Stimulated activated CD8-positive, alpha-beta memory T cell treated with anti-CD3 and anti-CD28 coated beads, Interleukin-7, amount 100 ng/mL, for 24 hours (primary cell): ENCODE measurements at regions not wholly inside any gene's neighbourhood (a gene's known extent, or its start where the extent isn't known, plus 50 kb on each side); places are given as distances from the start of the nearest gene placed in this dataset.
"Not testable (repeated sequence)": the region's sequence is repeated elsewhere in the genome, so short reads cannot be mapped to it uniquely, and the experiment has no call there.

Source experiments
- DNase-seq: peaks from one replicate; pipeline ENCODE4 v3.0.0-alpha.2; 2020; ENCODE audit warnings: low read depth

DNA sequence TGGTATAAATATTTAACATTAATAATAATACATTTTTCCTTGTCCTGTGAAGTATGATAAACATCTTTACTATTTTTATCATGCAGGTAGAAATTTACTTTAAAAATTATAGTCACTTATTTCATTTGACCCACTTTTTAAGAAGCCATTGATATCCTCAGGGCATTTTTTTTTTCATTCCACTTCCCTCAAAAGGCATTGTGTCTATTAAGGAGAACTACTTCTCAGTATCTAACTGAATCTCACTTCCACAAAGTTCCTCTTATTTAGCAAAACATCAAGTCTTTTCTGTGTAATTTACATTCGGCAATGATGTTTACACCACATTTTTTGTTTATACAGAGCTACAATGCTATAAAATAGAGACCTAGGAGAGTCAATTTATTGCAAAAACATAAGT, 388.2 kb upstream of the AKR1E2 start:
- no peak for DNase-seq

DNA sequence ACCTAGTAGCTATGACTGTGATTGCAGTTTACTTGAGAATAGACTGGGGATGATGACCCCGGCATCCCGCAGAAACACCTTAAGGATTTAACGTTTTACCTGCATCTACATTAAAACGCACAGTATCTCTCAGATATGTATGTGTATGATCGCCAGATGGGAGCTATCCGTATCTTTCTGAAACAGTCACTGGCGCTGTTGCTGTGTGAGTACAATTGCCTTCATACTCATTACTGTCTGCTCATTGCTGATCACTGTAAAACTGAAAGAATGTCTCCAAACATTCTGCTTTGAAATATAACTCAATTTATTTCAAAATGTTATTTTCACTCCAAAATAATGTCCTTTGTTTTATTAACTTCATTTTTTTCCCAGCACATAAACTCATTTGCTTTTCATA, 388.9 kb upstream of the AKR1E2 start:
- DNase-seq, result no peak

DNA sequence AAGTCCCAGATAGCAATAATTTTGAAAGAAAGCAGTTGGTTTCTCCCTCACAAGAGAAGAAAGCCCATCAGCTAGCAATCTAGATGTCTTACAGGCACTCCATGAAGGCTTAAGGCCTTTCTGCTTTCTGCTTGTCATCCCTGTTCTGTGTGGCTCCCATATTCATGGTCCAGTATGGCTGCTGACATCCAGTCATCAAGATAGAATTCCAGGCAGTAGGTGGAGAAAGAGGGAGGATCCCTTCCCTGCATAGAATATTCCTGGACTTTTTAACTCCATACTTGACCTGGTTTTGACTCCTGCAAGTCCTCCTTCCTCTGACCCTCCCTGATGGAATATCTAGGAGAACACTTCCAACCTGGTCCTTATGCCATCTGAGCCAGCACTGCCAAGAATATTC, 389.9 kb upstream of the AKR1E2 start:
- DNase-seq, result no peak

DNA sequence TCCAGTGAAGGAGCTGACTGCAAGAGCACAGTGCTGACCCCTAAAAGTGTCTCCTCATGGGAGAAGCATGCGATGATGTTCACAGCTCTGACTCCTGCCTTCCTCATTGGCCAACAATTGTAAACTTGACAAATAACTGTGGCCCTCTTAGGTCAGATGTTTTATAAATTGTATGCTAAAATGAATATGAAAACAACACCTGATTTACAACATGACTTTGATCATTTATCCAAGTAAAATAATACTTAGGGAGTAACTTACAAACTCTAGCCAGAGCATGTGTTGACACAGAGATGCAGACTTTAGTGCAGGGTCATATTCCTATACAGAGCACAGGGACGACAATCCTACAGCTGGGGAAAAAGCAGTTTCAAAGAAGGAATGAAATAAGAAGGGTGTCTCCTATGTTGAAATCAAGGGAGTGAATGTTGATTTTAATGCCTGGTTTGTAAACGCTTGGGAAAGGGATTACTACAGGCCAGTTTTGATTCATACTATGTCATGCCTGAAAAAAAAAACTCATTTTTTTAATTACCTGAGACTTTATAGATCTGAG, 391.4 kb upstream of the AKR1E2 start:
- DNase-seq, result no peak

DNA sequence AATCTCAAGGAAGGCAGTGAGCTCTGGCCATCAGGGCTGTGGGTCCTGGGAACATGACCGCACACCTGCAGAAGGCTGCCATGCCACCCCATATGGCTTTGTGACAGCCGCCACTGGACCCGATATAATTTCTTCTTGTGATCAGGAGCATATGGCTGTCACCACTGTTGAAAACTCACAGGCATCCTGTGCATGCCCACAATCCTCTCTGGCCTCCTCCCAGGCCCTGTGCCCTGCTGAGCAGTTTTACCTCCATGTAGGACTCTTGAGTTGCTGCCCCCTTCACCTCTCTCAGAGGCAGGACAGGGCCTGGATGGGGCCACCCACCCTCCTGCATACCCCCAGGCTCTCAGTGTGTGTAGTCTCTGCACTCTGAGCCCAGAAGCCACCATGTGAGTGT, 391.9 kb upstream of the AKR1E2 start:
- no peak for DNase-seq

DNA sequence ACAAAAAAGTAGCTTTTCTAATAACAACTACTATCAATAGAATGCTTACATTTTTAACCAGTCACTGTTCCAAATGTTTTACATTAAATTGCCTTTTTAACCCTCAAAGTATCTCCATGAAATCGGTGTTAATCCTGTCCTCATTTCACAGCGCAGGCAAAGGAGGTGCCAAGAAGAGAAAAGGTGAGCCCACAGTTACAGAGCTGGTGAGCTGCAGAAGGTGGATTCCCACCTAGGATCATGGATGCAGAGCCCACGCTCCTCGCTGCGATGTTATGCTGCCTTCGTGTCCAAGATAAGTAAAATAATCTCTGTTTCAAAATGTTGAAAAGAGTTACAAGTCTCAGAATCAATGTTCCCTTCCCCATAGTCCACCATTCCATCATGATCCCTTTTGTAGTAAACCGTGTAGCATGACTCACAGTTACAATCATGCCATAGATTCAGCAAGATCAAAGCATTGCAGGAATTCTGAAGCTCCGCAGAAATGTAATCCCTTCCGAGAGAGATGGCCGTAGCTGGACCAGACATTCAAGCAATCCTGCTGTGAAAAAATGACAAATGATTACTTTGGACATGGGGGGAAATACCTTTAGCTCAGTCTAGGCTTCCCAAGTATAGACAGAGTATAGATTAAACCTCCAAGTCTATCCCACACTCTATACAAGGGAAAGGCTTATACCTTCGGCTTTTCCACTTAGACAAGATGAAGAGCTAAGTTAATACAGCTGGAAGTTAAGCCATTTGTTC, 394.7 kb upstream of the AKR1E2 start:
- no peak for DNase-seq

DNA sequence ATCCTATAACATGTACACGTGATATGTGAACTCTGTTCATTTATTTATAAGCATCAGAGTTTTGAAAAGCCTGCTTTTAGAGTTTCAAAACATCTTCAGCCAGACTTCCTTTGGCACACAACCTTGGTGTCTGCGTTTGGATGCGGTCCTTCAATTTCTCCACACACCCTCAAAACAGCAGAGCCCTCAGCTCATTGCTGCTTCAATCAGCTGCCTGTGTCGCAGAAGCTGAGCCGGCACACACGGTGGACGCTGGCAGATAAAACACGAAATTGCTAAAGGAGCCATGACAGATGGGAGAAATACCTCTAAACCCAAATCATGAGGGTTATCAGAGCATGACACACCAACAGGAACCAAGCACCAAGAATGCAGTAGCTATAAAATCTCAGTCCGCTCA, 396.4 kb upstream of the AKR1E2 start:
- DNase-seq, result no peak

DNA sequence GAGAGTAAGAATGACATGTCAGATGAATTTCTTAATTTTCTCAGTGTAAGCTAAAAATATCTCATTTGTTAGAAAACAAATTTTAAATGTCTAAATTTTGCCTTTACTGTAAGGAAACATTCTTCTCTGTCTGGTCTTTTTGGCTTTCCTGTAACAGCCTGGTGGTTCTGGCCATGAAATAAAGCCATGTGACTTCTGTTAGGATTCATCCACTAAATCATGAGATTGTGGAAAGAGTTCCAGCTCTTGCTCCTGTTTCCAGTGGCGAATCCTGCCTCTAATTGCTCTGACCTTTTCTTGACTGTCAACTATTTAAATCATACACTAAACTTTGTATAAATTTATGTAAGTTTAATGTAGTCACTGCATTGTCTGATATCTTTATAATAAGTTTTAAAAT, 398.5 kb upstream of the AKR1E2 start:
- DNase-seq, result no peak

DNA sequence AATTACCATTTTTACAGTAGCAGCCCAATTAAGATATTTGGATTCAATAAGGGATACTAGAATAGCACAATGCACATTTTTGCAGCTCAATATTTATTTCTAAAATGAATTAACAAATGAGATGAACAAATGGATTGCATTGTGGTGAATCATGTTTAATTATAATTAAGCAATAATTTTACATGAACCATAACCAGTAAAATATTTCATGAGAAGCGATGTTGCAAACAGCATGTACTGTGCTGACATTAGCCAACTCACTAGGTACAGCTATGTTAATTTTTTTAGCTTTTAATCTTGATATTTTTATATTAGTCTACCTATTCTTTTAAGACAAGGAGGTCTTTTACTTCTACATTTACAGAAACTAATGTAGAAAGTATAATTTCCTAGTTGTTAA, 399.1 kb upstream of the AKR1E2 start:
- no peak for DNase-seq

DNA sequence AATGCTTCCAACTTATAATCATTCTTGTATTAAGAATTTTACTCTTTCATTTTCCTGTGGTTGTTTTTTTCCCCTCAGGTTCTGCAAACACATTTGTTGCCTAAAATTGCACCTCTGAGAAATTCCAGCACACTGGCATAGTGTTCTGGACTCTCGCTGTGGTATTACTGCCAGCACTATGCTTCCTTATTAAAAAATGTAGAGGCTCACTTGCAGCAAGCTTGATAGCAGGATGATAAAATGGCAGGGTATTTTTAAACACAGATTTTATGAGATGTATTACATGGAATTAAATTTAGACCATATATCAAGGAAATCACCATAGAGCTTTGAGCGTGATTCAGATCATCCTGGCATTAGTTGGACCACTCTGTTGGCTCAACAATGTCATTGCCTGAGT, 416.7 kb upstream of the AKR1E2 start:
- no peak for DNase-seq

DNA sequence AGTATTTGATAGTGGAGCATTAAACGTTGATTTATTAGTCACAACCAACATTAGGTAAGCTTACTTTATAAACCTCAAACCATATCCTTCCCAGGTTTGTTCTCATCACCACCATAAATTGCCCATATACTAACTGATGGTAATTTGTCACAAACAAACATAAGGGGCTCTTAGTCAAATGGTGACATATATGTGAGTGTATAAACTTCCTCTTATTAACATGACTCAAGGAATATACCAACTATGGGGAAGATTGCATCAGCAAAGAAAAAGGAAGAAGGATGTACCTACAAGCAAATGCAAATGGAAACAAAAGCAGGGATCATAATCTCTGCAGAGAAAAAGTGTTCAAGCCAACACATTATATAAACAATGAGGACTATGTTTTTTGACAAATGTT, 418.2 kb upstream of the AKR1E2 start:
- no peak for DNase-seq

DNA sequence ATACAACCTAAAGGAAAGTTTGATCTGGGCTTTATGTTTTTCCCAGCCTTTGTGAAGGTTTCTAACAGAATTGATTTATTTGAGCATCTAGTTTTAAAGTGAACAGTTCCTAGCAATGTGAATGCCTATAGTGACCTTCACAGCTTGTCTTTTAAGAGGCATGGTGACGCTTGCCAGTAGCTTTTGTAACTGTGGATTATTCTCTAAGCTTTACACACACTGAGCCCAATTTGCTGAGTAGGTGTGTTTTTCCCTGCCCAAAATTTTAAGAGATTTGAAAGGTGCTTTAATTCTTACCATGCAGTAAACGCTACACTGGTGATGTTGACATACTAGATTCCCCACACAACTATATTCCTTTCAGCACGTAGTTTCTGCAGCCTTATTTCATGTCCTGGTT, 420.2 kb upstream of the AKR1E2 start:
- no peak for DNase-seq

DNA sequence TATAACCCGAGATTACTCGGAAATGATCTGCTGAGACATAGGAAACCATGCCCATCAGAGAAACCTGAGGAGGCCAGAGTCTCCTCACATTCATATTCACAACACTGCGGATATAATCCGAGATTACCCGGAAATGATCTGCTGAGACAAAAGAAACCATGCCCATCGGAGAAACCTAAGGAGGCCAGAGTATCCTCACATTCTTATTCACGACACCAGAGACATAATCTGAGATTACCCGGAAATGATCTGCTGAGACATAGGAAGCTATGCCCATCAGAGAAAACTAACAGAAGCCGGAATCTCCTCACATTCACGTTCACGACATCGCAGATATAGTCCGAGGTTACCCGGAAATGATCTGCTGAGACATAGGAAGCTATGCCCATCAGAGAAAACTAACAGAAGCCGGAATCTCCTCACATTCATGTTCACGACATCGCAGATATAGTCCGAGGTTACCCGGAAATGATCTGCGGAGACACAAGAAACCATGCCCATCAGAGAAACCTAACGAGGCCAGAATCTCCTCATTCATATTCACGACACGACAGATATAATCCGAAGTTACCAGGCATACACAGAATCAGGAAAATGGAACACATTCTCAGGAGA, 422.3 kb upstream of the AKR1E2 start:
- no peak for DNase-seq

DNA sequence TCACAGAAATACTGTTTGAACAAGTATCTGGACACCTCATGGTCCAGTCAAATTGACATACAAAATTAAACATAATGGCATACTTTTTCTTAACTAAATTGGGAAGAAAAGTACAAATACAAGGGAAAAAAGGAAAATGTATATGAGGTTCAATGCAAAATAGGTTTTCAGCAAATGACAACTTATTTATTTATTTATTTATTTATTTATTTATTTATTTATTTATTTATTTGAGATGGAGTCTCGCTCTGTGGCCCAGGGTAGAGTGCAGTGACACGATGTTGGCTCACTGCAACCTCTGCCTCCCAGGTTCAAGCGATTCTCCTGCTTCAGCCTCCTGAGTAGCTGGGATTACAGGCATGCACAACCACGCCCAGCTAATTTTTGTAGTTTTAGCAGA, 424.9 kb upstream of the AKR1E2 start:
- DNase-seq, result not testable (repeated sequence)

DNA sequence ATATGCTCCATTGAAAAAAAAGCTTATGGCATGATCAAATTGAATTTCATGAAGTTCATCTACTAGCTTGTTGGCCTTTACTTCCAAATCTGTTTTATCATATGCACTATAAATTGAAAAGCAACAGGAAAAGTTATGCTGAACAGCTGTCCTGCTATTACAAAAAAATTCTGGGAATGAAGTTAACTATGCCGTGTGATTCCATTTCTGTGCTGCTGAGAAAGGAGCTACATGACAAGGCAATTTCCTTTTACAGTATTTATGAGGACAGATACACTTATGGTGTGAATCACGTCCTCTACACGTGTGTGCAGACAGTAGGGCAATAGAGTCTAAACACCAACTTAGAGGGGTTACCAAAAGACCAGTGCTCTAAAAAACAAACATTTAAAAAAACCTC, 426.5 kb upstream of the AKR1E2 start:
- DNase-seq, result no peak

DNA sequence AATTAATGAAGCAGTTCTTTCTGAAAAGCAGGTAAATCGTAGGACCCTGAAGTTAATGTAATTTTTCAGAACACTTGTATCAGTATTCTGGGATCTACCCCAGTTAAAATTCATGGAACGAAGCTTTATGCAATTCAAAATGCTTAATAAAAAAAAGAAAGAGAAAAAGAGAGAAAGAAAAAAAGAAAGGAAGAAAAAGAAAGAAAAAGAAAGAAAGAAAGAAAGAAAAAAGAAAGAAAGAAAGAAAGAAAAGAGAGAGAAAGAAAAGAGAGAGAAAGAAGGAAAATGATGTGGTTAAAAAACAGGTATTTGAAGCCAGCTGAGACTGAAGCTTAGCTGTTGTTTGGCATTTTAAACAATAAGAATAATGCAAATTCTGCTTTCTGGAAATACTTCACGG, 427.4 kb upstream of the AKR1E2 start:
- DNase-seq, result no peak

DNA sequence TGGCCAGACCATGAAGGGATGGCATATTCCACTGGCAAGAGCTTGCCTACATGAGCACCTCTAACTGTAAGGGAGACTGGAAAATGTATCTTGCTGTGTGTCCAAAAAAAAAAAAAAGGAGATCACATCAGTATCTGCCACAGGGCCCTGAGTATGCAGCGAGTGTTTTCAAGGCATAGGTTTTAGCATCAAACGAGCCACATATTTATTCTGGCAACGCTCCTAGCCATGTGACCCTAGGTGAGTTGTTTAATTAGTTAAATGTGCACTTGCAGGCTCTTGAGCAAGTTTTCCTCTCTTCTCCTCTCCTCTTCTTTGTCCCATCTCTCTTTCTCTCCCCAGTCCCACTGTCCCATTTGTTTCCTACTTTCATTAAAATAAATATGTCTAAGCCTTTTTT, 428.7 kb upstream of the AKR1E2 start:
- DNase-seq, result no peak

DNA sequence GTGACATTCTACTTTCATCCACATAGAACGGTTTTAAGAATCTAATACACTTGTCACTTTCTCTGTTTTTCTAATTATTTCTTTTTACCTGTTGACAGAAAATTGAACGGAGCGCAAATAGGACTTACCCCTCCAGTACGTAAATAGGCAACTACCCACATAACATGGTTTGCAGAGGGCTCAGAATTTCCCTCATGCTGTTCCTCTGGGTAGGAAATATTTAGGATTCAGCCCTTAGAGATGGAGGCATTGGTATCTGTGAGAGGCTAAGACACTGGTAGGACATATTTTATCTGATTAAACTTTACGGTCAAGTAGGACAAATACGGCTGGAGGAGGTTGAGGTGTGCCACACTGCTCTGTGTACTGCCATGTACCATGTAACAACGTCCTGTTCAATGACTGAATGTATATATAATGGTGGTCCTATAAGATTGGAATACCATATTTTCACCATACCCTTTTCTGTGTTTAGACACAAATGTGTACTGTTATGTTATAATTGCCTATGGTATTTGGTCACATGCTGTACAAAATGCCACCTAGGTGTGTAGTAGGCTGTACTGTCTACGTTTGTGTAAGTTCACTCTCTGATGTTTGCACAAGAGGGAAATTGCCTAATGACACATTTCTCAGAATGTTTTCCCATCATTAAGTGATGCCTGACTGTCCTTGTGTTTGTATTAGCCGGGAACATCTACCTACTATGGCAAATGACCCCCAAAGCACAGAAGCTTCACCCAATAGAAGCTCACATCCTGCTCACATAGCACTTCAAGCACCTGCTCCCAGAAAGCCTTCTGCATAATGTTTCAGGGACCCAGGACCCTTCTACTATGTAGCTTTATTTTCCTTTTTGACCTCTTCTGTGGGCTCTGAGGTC, 429.4 kb upstream of the AKR1E2 start:
- DNase-seq, result no peak

DNA sequence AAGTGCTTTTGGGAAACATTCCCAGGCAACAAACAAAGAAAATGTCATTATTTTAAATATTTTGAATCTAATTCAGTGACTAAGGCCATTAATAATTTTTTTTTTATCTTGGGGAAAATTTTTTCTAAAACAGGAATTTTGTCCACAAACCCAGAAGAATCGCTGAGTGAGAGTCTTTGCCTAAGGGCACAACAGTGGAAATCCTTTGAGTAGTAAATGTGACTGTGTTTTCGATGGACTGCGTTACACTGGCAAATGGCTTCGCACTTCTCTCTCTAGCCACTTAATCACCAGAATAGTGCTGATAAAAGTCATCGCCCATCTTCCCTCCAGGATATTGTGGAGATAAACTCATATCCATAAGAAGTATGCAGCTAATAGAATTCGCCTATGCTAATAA, 430.3 kb upstream of the AKR1E2 start:
- no peak for DNase-seq

DNA sequence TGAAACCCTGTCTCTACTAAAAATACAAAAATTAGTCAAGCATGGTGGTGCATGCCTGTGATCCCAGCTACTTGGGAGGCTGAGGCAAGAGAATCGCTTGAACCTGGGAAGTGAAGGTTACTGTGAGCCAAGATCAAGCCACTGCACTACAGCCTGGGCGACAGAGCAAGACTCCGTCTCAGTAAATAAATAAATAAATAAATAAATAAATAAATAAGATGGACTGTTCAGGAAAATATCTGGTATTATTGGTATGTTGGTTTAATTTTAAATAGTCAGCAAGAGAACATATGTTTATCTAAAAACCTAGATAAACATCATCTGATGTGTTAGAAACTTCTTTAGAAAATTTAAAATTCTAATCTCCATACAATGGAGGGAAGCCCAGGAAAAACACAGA, 431.6 kb upstream of the AKR1E2 start:
- not testable (repeated sequence) for DNase-seq

DNA sequence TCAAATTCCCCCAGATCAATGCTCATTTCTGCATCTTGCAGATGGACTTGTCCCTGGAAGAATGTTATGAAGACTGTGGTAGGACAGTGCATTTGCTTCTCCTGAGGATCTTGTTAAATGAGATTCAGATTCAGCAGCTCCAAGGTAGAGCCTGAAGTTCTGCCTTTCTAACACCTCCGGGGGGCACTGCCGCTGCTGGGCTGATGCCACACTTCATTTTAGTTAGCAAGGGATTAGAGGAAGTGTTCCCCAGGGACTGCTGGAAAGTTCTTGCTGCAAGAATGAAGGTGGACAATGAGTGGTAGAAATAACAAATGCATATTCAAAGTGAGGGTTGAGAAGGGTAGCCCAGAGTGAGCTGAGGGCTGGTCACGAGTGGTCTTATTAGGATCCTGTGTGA, 434.3 kb upstream of the AKR1E2 start:
- no peak for DNase-seq

DNA sequence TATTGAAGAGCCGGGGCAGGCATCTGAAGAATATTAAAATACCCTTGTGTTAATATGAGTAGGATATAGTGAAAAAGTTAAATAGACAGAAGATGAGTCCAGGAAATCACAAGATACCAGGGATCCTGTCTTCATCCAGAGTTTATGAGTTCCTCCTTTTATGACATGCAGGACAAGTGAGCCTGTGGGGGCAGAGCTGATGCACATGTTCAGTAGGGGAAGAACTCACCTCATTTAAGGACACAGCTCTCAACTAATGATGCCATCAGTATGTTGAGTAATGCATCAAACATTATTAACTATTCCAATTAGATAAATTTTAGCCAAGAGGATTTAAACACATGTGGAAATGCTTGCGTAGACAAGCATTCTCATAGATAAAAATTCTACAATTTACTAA, 435.8 kb upstream of the AKR1E2 start:
- no peak for DNase-seq
